NCI-H2227 (cell line): ENCODE measurements at regions not wholly inside any gene's neighbourhood (a gene's known extent, or its start where the extent isn't known, plus 50 kb on each side); places are given as distances from the start of the nearest gene placed in this dataset.
"Not testable (repeated sequence)": the region's sequence is repeated elsewhere in the genome, so short reads cannot be mapped to it uniquely, and the experiment has no call there.

Experiments
- DNase-seq: peaks from one replicate; lab custom pipeline; 2025; ENCODE audit not compliant: unreplicated experiment; lab: John Stamatoyannopoulos, UW

DNA sequence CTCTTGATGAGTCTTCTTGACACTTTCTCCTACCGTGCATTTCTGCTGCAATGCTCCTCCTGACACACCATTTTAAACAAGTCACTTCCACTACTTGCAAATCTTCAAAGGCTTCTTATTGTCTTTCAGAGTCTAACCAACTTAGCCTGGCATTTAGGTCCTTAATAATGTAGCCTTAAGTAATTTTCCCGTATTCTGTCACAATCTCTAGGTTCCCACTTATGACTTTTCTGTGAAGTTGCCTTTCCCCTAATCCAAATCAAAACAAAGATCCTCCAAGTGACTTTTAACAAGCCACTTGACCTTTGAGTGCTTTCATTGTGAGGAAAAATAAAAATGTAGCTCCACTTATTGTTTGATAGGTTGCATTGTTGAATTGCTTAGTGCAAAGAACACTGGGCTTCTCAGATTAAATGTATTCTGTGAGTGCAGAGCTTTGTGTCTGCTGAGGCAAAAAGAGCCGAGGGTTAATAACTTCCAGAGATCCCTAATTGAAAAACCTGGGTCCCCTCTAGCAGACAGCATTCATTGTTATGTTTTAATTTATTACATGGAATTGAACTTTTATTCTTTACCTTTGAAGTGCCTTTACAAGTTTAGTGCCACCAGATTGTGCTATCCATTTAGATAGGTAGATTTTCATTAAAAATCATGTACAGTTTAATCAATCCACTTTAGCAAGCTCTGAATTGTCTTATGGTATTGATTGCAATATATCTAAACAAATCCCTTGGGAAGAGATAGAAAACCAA is 341.7 kb upstream of the TYRP1 start:
- no peak for DNase-seq

GRCh38 chr9:12352045-12352315 is 341.2 kb upstream of the TYRP1 start:
- DNase-seq, result no peak

- no peak for DNase-seq
These were observed 329.7 kb upstream of the TYRP1 start for GRCh38 chr9:12363439-12363838.

GRCh38 chr9:12368569-12368968 is 324.6 kb upstream of the TYRP1 start:
- no peak for DNase-seq

GRCh38 chr9:12391839-12392509 is 301.2 kb upstream of the TYRP1 start:
- no peak for DNase-seq

DNA sequence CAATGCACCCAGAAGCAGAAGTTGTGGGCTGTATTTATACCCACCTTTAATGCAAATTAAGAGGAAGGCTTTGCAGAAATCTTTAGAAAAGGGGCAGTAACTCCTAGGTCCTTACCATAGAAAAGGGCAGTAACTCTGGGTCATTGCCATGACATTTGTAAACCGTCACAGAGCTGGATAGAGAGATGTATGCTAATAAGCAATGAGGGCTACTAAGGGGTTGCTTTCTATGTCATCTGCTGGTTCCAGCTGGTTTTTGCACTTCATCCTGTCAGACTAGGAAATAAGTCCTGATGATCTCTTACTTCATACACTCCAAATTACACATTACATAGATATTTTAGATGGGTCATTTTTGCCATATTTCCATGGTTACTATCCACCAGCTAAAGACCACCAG is 299.1 kb upstream of the TYRP1 start:
- DNase-seq, result no peak

GRCh38 chr9:12403721-12404120 is 289.5 kb upstream of the TYRP1 start:
- DNase-seq, result no peak

DNA sequence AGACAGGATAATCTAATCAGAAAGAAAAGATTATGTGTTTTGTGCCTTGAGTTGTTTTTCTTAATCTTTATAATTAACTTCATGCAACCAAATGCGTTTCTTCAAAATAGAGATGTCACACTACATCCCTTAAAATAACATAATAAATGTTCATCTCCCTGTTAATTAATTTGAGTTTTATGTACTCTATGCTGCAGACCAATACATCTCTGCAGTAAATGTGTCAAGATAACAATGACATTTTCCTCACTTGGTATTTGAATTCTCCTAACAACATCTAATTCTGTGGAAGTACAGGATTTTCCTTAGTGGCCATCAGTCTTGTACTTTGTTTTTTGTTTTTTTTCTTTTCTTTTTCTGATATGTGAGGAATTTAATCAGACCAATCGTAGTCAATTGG is 279.2 kb upstream of the TYRP1 start:
- DNase-seq, result no peak

- DNase-seq, result no peak
These were observed 278.7 kb upstream of the TYRP1 start for GRCh38 chr9:12414514-12414913.

GRCh38 chr9:12415361-12415760 is 277.8 kb upstream of the TYRP1 start:
- no peak for DNase-seq

- DNase-seq, result no peak
These were observed 276.5 kb upstream of the TYRP1 start for GRCh38 chr9:12416716-12417115.

- DNase-seq, result no peak
These were observed 268.9 kb upstream of the TYRP1 start for GRCh38 chr9:12424243-12424642.

DNA sequence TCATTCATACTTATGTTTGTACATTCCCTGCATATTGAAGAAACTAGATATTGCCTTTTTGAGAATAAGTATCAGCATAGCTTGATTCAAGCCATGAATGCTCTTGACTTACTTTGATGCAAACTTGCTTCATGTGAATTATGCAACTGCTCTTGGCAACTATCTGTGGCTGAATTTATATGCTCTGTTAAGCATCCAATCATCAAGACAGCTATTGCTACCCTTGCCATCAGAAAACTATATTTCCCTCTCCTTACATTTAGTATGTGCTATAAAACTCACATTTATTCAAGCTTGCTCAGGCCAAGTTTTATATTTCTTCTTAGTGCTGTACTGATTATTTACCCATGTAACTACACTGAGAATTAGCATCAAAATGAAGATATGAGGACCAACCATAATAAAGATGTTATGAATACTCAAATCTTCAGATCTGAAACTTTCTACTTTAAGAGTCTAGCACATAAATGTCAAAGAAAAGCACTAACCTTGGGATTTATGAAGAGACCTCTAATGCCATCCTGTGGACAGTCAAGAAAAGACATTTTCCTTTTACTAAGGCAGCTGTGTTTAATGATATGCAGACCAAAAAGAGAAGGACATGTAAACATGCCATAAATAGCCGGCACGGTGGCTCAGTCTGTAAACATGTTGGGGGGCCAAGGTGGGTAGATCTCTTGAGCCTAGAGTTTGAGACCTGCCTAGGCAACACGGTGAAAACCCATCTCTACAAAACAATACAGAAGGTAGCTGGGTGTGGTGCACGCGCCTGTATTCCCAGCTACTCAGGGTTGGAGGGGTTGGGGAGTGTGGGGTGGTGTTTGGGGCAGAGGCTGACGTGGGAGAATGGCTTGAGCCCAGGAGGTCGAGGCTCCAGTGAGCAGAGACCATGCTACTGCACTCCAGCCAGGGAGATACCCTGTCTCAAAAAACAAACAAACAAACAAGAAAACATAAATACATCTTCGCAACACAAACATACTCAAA is 267.0 kb upstream of the TYRP1 start:
- no peak for DNase-seq

- DNase-seq, result no peak
These were observed 253.9 kb upstream of the TYRP1 start for GRCh38 chr9:12439267-12439666.

DNA sequence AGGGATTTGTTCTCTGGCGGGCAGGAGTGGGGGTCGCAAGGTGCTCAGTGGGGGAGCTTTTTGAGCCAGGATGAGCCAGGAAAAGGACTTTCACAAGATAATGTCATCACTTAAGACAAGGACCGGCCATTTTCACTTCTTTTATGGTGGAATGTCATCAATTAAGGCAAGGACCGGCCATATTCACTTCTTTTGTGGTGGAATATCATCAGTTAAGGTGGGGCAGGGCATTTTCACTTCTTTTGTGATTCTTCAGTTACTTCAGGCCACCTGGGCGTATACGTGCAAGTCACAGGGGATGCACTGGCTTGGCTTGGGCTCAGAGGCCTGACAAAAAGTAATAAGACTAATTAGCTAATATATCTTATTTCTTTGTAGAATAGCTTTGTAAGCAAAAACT is 252.1 kb upstream of the TYRP1 start:
- DNase-seq, result not testable (repeated sequence)

DNA sequence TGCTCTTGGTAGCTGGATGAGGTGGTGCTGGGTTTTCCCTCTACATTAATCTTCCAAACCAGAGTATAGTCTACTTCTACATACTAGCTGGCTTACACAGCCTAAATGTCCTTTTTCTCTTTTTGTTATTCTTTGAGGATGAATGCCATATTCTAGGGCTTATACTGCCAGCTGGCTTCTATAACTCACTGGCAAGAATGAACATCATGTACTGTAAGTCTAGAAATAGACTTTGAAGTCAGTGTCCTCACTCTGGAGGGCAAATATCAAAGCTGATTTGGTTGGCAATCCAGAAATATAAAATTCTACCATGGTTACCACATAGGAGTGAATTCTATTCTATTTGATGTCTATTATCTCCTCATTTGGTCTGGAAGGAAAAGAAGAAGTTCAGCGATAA is 251.7 kb upstream of the TYRP1 start:
- no peak for DNase-seq

- DNase-seq, result no peak
These were observed 244.9 kb upstream of the TYRP1 start for GRCh38 chr9:12448246-12448645.

DNA sequence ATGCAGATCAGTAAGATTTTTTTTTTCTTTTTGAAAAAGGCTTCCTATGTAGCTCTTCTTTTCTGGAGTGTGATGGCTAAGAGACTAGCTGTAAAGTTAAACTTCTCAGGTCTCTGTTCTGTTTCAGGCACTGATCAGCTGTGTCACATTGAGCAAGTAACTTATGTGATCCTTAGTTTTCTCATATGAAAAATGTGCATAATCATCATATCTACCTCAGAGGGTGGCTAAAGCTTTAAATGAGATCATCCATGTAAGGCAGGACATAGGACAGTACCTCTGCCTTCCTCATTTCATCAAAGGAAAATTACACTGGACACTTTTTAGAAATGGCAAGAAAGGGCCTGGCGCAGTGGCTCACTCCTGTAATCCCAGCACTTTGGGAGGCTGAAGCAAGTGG is 235.9 kb upstream of the TYRP1 start:
- no peak for DNase-seq

DNA sequence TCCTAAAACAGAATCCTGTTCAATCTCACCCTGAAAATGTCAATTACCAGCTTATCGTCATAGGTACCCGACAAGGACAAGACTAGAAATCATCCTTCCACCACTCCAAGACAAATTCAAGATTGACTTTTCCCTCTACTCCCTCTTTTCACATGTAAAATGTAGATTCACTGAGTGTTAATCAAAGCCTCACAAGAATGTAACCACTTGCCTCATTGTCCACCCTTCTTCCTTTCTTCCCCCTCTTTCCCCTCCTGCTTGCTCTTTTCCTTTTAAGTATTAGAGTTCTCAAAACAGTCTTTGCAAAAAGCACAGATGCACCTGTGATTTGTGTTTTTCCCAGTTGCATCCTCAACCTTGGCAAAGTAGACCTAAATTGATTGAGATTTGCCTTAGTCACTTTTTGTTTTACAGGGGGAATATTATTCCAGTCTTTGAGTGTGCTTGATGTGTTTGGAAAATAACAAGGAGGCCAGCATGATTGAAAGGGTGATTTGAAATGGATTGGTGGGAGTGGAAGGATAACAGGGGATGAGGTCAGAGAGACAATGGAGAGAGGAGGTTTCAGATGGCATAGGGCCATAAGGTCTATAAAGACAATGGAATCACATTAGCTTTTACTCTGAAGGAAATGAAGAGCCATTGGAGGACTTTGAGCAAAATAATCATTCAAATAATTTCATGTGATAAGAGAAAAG is 231.3 kb upstream of the TYRP1 start:
- no peak for DNase-seq

DNA sequence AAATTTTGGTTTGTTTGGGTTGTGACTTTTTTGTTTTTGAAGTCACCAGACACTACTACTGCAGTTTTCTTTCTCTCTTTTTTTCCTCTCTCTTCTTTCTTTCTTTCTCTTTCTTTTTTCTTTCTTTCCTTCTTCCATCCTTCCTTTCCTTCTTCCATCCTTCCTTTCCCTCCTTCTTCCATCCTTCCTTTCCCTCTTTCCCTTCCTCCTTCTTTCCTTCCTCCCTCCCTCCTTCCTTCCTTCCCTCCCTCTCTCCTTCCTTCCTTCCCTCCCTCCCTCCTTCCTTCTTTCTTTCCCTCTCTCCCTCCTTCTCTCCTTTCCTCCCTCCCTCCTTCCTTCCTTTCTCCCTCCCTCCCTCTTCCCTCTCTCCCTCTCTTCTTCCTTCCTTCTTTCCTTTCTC is 230.3 kb upstream of the TYRP1 start:
- no peak for DNase-seq

GRCh38 chr9:12463641-12464040 is 229.5 kb upstream of the TYRP1 start:
- DNase-seq, result no peak
